K562 (cell line): ENCODE measurements at regions not wholly inside any gene's neighbourhood (a gene's known extent, or its start where the extent isn't known, plus 50 kb on each side); places are given as distances from the start of the nearest gene placed in this dataset.

Experiments
- ATAC-seq: fragments of 200-7000 bp; cut with Tn5 transposase; 3 replicates; pipeline ENCODE4 v1.9.1; 2020; ENCODE audit warnings: moderate library complexity
- BruUV-seq: library from RNA; stranded (reverse); fragments of 400-500 nt; replicated peaks from 2 replicates; lab custom pipeline; 2021; lab: Mats Ljungman, UMichigan
- CTCF ChIA-PET: fragments of 300-600 bp; formaldehyde crosslinking; extraction: SDS; loops from one replicate; lab custom pipeline; 2021; ENCODE audit warnings: low intra/inter-chr PET ratio; lab: Yijun Ruan, JAX
- POLR2A ChIA-PET: fragments of 300-600, 350-650 bp; sonication (Branson Sonifier 250); formaldehyde crosslinking; extraction: SDS; loops from one replicate; lab custom pipeline; 2021; ENCODE audit warnings: antibody characterized with exemption, inconsistent platforms; lab: Yijun Ruan, JAX
- DNase-seq, 4 experiments: peaks; one replicate each; pipeline versions ENCODE4 v3.0.0 to v3.0.0-alpha.2; 2011 to 2018; ENCODE audit warnings: low spot score in 3 of 4, mixed read lengths in 3 of 4; ENCODE audit errors: extremely low read depth in 1 of 4
- FAIRE-seq: peaks from 2 replicates; lab custom pipeline; 2011; peaks lifted over from hg19 to GRCh38; lab: Jason Lieb, UNC
- H2AFZ ChIP-seq: 2 replicates; pipeline ENCODE4 v1.6.0; 2011; ENCODE audit warnings: low read depth, low read length, control low read depth, inconsistent platforms
- H3K27ac ChIP-seq: fragments of 200-600 bp; 3 replicates; pipeline ENCODE4 v1.8.0; 2011; ENCODE audit warnings: low read depth, mild to moderate bottlenecking, control low read depth, inconsistent platforms, low read length, moderate library complexity, mixed read lengths; ENCODE audit errors: extremely low read depth
- H3K27me3 ChIP-seq, 2 experiments: fragments of 300-600 bp in 1 of 2; 2 replicates in 1 of 2; 3 replicates in 1 of 2; pipeline versions ENCODE4 v1.6.0 to v1.8.0; 2011; ENCODE audit warnings: inconsistent platforms in 2 of 2, low read length in 2 of 2, mild to moderate bottlenecking in 1 of 2, mixed read lengths in 1 of 2, moderate library complexity in 1 of 2; ENCODE audit not compliant: control insufficient read depth in 2 of 2, insufficient read depth in 2 of 2
- H3K36me3 ChIP-seq: fragments of 300-600 bp; 3 replicates; pipeline ENCODE4 v1.8.0; 2011; ENCODE audit warnings: mild to moderate bottlenecking, low read length, inconsistent platforms; ENCODE audit not compliant: control insufficient read depth, insufficient read depth
- H3K4me1 ChIP-seq, 2 experiments: fragments of 200-600 bp in 1 of 2; replicated peaks in 1 of 2; 2 replicates in 1 of 2; 3 replicates in 1 of 2; pipeline versions ENCODE4 v1.5.1 to v1.8.0; 2011; ENCODE audit warnings: inconsistent platforms in 2 of 2, low read length in 2 of 2, mild to moderate bottlenecking in 1 of 2, mixed read lengths in 1 of 2, moderate library complexity in 1 of 2; ENCODE audit not compliant: control insufficient read depth in 2 of 2, insufficient read depth in 2 of 2
- H3K4me2 ChIP-seq: 2 replicates; pipeline ENCODE4 v1.6.1; 2011; ENCODE audit warnings: low read length, control low read depth, inconsistent platforms, mixed read lengths; ENCODE audit not compliant: insufficient read depth
- H3K4me3 ChIP-seq: fragments of 200-600 bp; sonication (generic), shearing (Covaris generic); 2 replicates; pipeline ENCODE4 v1.5.1; 2016; ENCODE audit warnings: control low read depth, inconsistent platforms
- H3K79me2 ChIP-seq: fragments of 200-600 bp; 3 replicates; pipeline ENCODE4 v1.8.0; 2011; ENCODE audit warnings: low read length, inconsistent platforms; ENCODE audit not compliant: control insufficient read depth, insufficient read depth
- H3K9ac ChIP-seq, 2 experiments: 2 replicates each; pipeline versions ENCODE4 v1.6.0 to v1.6.1; 2011; ENCODE audit warnings: low read depth in 2 of 2, low read length in 2 of 2, control low read depth in 1 of 2, inconsistent platforms in 1 of 2, mild to moderate bottlenecking in 1 of 2, mixed read lengths in 1 of 2; ENCODE audit not compliant: insufficient read depth in 1 of 2
- H3K9me1 ChIP-seq: one replicate; pipeline ENCODE4 v1.6.0; 2011; ENCODE audit warnings: inconsistent platforms, mild to moderate bottlenecking, low read length, moderate library complexity; ENCODE audit not compliant: control insufficient read depth, insufficient read depth
- H3K9me3 ChIP-seq: replicated peaks from 2 replicates; pipeline ENCODE4 v1.5.1; 2011; ENCODE audit warnings: low read depth, low read length, inconsistent platforms; ENCODE audit not compliant: control insufficient read depth, insufficient read depth
- H4K20me1 ChIP-seq: replicated peaks from 2 replicates; pipeline ENCODE4 v1.6.1; 2011; ENCODE audit warnings: low read length, inconsistent platforms, mixed read lengths; ENCODE audit not compliant: control insufficient read depth, insufficient read depth
- ARID3A ChIP-seq: IDR thresholded peaks from 2 replicates; pipeline ENCODE4 v1.6.1; 2012; ENCODE audit warnings: low read depth, low read length, improper control_type of control experiment, borderline replicate concordance
- GTF2B ChIP-seq: IDR thresholded peaks from 2 replicates; pipeline ENCODE4 v1.6.1; 2011; ENCODE audit not compliant: insufficient read length; ENCODE audit errors: extremely low read depth
- HDAC6 ChIP-seq: IDR thresholded peaks from 2 replicates; pipeline ENCODE4 v1.6.1; 2012; ENCODE audit warnings: low read depth, mild to moderate bottlenecking, control low read depth, inconsistent platforms, low read length, moderate library complexity
- NR2F6 ChIP-seq: fragments of 450-650 bp; formaldehyde crosslinking; IDR thresholded peaks from 2 replicates; pipeline ENCODE4 v1.4.0; 2020; ENCODE audit warnings: mild to moderate bottlenecking
- RNF219 ChIP-seq: fragments of 250-450 bp; sonication (Bioruptor Pico); IDR thresholded peaks from 2 replicates; pipeline ENCODE4 v1.5.0; 2022; ENCODE audit warnings: mild to moderate bottlenecking
- TCF15 ChIP-seq: fragments of 250-450 bp; sonication (Bioruptor Pico); IDR thresholded peaks from 2 replicates; pipeline ENCODE4 v1.8.0; 2022; ENCODE audit warnings: moderate library complexity, mild to moderate bottlenecking, inconsistent platforms
- XRCC4 ChIP-seq: IDR thresholded peaks from one replicate; pipeline ENCODE4 v1.6.1; 2011; ENCODE audit not compliant: insufficient read depth, insufficient read length; ENCODE audit errors: extremely low read depth
- ZNF217 ChIP-seq: sonication (generic); formaldehyde crosslinking; IDR thresholded peaks from 2 replicates; pipeline ENCODE4 v1.8.0; 2022; ENCODE audit warnings: mild to moderate bottlenecking, missing genetic modification reagents
- WGBS: fragments of 100-300 bp; shearing (Covaris generic); methylation state at CpG from one replicate; pipeline ENCODE4 v1.1.6; 2016; ENCODE audit warnings: low coverage, mixed read lengths; ENCODE audit not compliant: insufficient coverage; ENCODE audit errors: missing lambda C conversion rate; 5-methylcytosine and 5-hydroxymethylcytosine counted together
- in situ Hi-C: fragments of 300-500 bp; cut with MboI; formaldehyde crosslinking; loops from 4 replicates; pipeline ENCODE4 v1.15.0; 2018; ENCODE audit warnings: inconsistent platforms, mixed read lengths
- intact Hi-C: fragments of 100-400 bp; cut with micrococcal nuclease; formaldehyde crosslinking; loops from 2 replicates; pipeline ENCODE4 v1.14.2; 2022

- H3K9me3 ChIP-seq = no peaks in the 10 kb centered on the region
- H3K36me3 ChIP-seq = no peaks in the 10 kb centered on the region
- no peaks in the 10 kb centered on the region for H4K20me1 ChIP-seq
- no peaks in the 10 kb centered on the region for H3K79me2 ChIP-seq
- no peak overlapping the region for H3K27ac ChIP-seq
- no peak for ATAC-seq
- no peaks in the 10 kb centered on the region for H3K4me1 ChIP-seq
- WGBS = 0% methylated on average over 2 of the region's 2 CpGs
- POLR2A ChIA-PET = no interaction called here
- no TSS peak for BruUV-seq
- H3K4me2 ChIP-seq = no peak overlapping the region
- H3K27me3 ChIP-seq = no peaks in the 10 kb centered on the region
- FAIRE-seq = no peak
- H3K9me1 ChIP-seq = no peaks in the 10 kb centered on the region
- no peak for TF ChIP-seq GTF2B
- TF ChIP-seq ZNF217 (CRISPR knock-in tag) = no peak
- no peak for TF ChIP-seq RNF219 (CRISPR knock-in tag)
- TF ChIP-seq TCF15 = no peak
- TF ChIP-seq NR2F6 (CRISPR knock-in tag) = no peak
- TF ChIP-seq ARID3A = no peak
- no peak for TF ChIP-seq XRCC4
- no peak for TF ChIP-seq HDAC6
- in situ Hi-C loops (no loop called here), intact Hi-C loops (no loop called here)
- DNase-seq = no peak
- no peak overlapping the region for H3K9ac ChIP-seq
- CTCF ChIA-PET = no interaction called here
- H2AFZ ChIP-seq = no peak overlapping the region
- no peak overlapping the region for H3K4me3 ChIP-seq
Observed at GRCh38 chr18:28767727-28768211, 590.8 kb upstream of the CDH2 start.
